CD1c-positive myeloid dendritic cell (primary cell): ENCODE measurements at regions not wholly inside any gene's neighbourhood (a gene's known extent, or its start where the extent isn't known, plus 50 kb on each side); places are given as distances from the start of the nearest gene placed in this dataset.

Experiments used
- DNase-seq: peaks from one replicate; pipeline ENCODE4 v3.0.0-alpha.2; 2016; ENCODE audit errors: extremely low spot score

DNA sequence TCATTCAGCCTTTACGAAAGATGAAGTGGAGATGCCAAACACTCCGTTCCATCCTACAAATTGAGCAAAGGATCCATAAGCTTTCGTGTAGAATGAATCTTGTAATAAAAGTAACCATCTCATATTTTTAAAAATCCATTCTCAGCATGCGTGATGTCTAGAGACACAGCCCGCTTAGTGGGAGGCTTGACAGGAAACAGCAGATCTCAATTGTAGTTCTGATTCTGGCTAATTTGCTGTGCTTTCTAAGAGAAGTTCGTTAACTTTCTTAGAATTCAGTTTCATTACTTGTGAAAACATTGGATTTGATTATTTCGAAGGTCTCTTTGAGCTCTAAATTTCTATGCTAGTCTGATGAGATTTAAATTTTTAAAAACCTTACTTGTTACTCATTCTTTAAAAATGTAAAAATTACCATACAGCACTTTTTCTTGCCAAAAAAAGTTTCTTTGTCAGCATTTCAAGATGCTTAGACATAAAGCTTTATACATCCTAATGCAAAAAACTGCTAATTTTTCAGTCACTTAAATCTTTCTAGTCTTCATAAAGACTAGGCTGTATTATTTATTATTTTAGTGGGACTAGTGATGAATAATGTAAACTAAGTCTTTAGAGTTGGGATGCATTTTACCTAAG, 66.9 kb upstream of the NEIL3 start:
- DNase-seq = no peak

DNA sequence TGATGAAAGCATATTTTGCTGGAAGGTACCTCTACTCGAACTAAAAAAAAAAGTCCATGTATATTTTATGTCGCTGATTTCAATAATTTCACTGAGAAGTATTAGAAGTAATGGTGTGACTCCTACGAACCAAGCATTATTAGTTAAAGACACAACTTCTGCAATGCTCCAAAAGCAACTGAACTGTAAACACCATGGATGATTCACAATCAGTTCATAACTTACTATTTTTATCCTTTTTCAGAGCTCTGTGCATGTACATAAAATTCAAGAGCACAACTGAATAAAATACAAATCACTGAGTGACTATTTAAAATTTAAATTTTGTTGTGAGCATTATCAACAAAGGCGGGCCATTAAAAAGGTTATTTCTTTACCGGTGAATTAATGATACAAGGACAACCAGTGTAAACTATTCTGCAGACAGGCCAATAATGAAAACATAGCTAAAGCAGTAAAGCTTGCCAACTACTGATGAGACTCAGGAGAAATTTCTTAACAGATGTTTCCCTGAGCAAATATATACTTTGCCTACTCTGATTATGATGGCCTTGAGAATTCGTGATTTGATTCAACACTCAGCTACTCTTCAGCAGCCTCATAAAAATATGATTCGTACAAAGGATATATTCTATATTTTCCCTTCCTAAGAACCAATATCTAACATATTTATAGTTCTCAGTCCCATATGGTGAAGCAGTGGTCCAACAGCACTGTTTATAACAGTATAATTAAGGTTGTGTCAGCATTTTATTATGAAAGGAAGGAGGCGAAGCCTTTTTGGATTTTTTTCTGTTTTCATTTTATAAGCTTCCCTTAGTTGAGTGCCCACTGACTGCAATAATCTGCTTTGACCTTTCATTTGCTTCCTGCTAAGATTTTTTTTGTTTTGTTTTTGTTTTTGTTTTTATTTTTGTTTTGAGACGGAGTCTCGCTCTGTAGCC, 62.8 kb upstream of the NEIL3 start:
- DNase-seq = no peak

DNA sequence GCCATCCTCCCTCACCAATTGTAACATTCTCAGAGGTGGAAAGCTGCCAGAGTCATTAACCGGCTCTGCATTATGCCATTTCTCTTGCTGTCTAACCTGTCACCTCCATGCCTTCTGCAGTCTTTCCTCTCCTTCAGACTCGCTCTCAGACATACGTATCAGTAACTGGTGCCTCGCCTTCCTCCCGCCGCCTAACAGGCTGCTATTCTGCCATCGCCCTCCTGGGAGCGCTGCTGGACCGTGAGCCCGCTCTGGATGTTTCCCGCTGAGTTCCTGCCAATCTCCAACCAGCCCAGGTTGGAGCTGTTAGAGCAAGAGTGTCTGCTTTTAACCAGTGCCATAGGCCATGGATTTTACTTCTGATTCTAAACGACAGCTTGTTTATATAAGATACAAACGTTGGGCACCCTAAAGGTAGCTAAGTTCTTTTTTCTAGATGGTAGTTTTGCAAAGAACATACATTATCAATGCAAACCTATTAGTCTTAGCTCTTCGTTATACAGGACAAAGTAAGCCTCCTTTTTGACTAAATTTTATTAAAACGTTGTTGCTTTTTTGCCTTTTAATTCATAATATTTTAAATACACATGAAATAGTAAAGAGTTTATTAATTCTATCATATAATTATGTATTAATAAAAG, 59.5 kb upstream of the NEIL3 start:
- DNase-seq = peak; percentile 74

GRCh38 chr4:177251237-177251636, 58.4 kb upstream of the NEIL3 start:
- DNase-seq = no peak

- DNase-seq = no peak
Observed at GRCh38 chr4:177255359-177255758, 54.3 kb upstream of the NEIL3 start.

- DNase-seq = no peak
Observed at GRCh38 chr4:177256950-177257349, 52.7 kb upstream of the NEIL3 start.

- peak; percentile 39 for DNase-seq
Observed at GRCh38 chr4:177259466-177259865, 50.2 kb upstream of the NEIL3 start.
